ENCODE measurements at regions not wholly inside any gene's neighbourhood (a gene's known extent, or its start where the extent isn't known, plus 50 kb on each side); places are given as distances from the start of the nearest gene placed in this dataset.

DNA sequence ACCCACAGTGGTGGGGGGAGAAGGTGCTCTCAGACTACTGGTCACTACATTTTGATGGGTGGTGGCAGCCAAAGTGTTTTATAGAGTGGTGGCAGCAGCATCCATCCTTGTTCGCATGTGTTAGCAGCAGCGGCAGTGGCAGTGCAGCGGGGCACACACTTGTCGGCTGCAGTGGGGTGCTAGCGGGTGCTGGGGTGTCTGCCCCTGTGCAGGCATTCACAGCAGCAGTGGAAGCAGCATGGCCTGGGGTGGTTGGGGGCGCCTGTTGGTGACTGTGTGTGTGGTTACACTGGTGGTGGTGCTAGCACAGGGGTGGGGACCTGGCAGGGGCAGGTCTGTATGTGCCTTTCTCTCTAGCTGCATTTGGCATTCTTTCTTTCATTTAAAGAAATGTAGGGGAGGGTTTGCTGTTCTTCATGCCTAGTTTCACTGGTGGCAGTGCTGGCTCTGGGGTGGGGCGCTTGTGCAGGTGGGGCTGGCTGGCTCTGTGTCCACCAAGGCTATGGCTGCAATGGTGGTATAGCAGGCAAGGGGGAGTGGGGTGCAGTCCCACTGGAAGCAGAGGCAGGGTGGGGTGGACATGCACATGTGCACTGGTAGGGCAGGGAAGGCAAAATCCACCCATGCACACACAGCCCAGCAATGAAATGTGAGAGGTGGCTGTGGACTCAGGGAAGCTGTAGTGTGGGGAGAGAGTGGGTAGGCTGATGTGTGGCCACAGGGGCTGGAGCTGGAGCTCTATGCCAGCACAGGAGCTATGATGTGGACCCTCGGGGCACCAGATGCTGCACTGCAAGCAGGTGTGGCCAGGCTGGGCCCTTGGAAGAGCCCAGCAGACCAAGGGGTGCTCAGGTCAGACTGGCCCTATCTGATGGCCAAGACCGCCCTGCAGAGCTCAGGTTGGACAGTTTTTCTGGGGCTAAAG, 173.3 kb downstream of the PRDM13 start:
- Histone ChIP-seq H2BK5ac (ENCODE audit: low read length) (no peak overlapping the region), H4K5ac (ENCODE audit: low read length) (no peak overlapping the region), H3K36me3 (ENCODE audit: control insufficient read depth, insufficient read depth, low read length) (no peaks in the 10 kb centered on the region), H3K56ac (ENCODE audit: low read length) (no peak overlapping the region), H3K9ac (ENCODE audit: low read length) (no peak overlapping the region), H3K4me2 (ENCODE audit: low read length) (no peak overlapping the region), H3K79me2 (ENCODE audit: control insufficient read depth, insufficient read depth, low read length) (no peaks in the 10 kb centered on the region), H3K4ac (ENCODE audit: low read depth, low read length) (no peak overlapping the region), H3K18ac (ENCODE audit: low read length) (no peak overlapping the region), H2BK120ac (ENCODE audit: low read depth, low read length) (no peak overlapping the region), H3K79me1 (ENCODE audit: low read length) (no peaks in the 10 kb centered on the region), H3K4me1 (ENCODE audit: control insufficient read depth, low read depth, low read length) (no peaks in the 10 kb centered on the region), H2BK15ac (replicated peaks; ENCODE audit: low read depth) (no peak overlapping the region), H3K27ac (ENCODE audit: low read depth, low read length) (no peak overlapping the region), H3K4me3 (ENCODE audit: low read length) (no peak overlapping the region), H3K23ac (ENCODE audit: low read length) (no peak overlapping the region), H2AK5ac (ENCODE audit: low read length) (no peak overlapping the region), H3K27me3 (ENCODE audit: insufficient read depth, low read length, poor library complexity) (no peaks in the 10 kb centered on the region), H4K8ac (ENCODE audit: low read depth, low read length) (no peak overlapping the region)
- DNase-seq, result no peak
- WGBS (ENCODE audit: extremely low coverage, insufficient coverage, low lambda C conversion rate), result no CpG with 5 or more reads among the region's 9 CpGs

DNA sequence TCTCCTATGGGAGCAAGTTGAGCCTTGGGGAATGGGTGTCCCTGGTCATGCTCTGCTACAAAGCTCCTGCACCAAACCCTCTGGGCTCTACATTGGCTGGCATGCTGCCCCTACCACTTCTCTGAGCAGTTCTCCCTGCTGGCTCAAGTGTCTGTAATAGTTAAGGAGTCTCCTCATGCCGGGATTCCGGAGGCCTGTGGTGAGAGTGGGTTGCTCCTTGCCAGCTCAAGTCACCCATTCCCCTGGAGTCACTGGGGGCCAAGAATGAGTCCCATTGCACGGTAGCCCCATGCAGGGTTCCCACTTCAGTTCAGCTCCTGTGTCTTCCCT, 173.9 kb downstream of the PRDM13 start:
- Histone ChIP-seq H4K8ac (ENCODE audit: low read depth, low read length) (no peak overlapping the region), H3K79me1 (ENCODE audit: low read length) (no peaks in the 10 kb centered on the region), H3K9ac (ENCODE audit: low read length) (no peak overlapping the region), H2BK5ac (ENCODE audit: low read length) (no peak overlapping the region), H3K23ac (ENCODE audit: low read length) (no peak overlapping the region), H3K27me3 (ENCODE audit: insufficient read depth, low read length, poor library complexity) (no peaks in the 10 kb centered on the region), H3K4me3 (ENCODE audit: low read length) (no peak overlapping the region), H3K4me1 (ENCODE audit: control insufficient read depth, low read depth, low read length) (no peaks in the 10 kb centered on the region), H3K4ac (ENCODE audit: low read depth, low read length) (no peak overlapping the region), H3K79me2 (ENCODE audit: control insufficient read depth, insufficient read depth, low read length) (no peaks in the 10 kb centered on the region), H2BK15ac (replicated peaks; ENCODE audit: low read depth) (no peak overlapping the region), H2AK5ac (ENCODE audit: low read length) (no peak overlapping the region), H3K36me3 (ENCODE audit: control insufficient read depth, insufficient read depth, low read length) (no peaks in the 10 kb centered on the region), H3K18ac (ENCODE audit: low read length) (no peak overlapping the region), H4K5ac (ENCODE audit: low read length) (no peak overlapping the region), H3K56ac (ENCODE audit: low read length) (no peak overlapping the region), H2BK120ac (ENCODE audit: low read depth, low read length) (no peak overlapping the region), H3K4me2 (ENCODE audit: low read length) (no peak overlapping the region), H3K27ac (ENCODE audit: low read depth, low read length) (no peak overlapping the region)
- no CpG with 5 or more reads among the region's 3 CpGs for WGBS (ENCODE audit: extremely low coverage, insufficient coverage, low lambda C conversion rate)
- DNase-seq, result no peak

DNA sequence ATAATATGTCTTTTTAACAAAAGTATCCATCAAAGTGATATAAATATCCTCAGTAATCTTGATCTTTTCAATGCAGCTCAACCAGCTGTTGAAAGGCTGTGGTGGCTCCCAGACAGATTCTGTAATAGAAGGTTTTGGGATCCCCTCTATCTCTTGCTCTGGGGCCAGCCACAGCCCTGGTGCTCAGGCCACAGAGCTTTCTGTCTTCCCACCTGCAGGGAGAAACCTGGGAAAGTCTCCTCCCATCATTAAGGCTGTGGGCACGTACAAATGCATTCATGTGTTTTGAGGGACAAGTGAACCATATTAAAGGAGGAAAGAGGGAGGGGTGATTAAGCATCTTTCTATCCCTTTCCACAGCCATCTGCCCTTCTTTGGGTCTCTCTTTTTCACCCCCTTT, 183.1 kb downstream of the PRDM13 start:
- H2BK5ac ChIP-seq (ENCODE audit: low read length), result no peak overlapping the region
- WGBS (ENCODE audit: extremely low coverage, insufficient coverage, low lambda C conversion rate), result no CpG with 5 or more reads among the region's 1 CpG

DNA sequence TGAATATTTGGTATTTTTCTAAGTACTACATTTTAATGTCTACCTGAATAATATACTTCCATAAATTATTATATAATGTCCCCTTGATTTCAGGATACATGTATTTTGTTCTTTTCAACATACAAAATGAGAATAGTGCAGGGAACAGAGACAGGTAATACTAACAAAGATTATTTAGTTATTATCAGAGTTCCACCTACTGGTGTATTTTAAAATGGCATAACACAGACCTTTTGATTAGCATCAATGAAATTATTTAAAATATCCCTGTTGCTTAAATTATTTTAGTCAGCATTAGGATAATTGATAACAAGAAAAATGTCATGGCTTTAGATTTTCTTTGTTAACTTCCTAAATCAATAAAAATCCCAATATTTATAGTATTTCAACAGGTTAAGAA, 184.0 kb downstream of the PRDM13 start:
- H2BK5ac ChIP-seq (ENCODE audit: low read length), result no peak overlapping the region
- no peak overlapping the region for H3K56ac ChIP-seq (ENCODE audit: low read length)
- no peak overlapping the region for H2BK120ac ChIP-seq (ENCODE audit: low read depth, low read length)
- H2BK15ac ChIP-seq (replicated peaks; ENCODE audit: low read depth), result no peak overlapping the region
- no peaks in the 10 kb centered on the region for H3K79me2 ChIP-seq (ENCODE audit: control insufficient read depth, insufficient read depth, low read length)
- H3K27me3 ChIP-seq (ENCODE audit: insufficient read depth, low read length, poor library complexity), result no peaks in the 10 kb centered on the region
- H3K4me3 ChIP-seq (ENCODE audit: low read length), result no peak overlapping the region
- H3K27ac ChIP-seq (ENCODE audit: low read depth, low read length), result no peak overlapping the region
- no peak overlapping the region for H3K18ac ChIP-seq (ENCODE audit: low read length)
- H3K36me3 ChIP-seq (ENCODE audit: control insufficient read depth, insufficient read depth, low read length), result no peaks in the 10 kb centered on the region
- H2AK5ac ChIP-seq (ENCODE audit: low read length), result no peak overlapping the region
- no peak for DNase-seq
- H4K5ac ChIP-seq (ENCODE audit: low read length), result no peak overlapping the region
- H3K4me2 ChIP-seq (ENCODE audit: low read length), result no peak overlapping the region
- no peak overlapping the region for H3K4ac ChIP-seq (ENCODE audit: low read depth, low read length)
- no peaks in the 10 kb centered on the region for H3K79me1 ChIP-seq (ENCODE audit: low read length)
- H4K8ac ChIP-seq (ENCODE audit: low read depth, low read length), result no peak overlapping the region
- H3K4me1 ChIP-seq (ENCODE audit: control insufficient read depth, low read depth, low read length), result no peaks in the 10 kb centered on the region
- H3K9ac ChIP-seq (ENCODE audit: low read length), result no peak overlapping the region
- H3K23ac ChIP-seq (ENCODE audit: low read length), result no peak overlapping the region

More for the DNA sequence above, 183.1 kb downstream of the PRDM13 start:
- Histone ChIP-seq H3K4me1 (ENCODE audit: control insufficient read depth, low read depth, low read length) (no peaks in the 10 kb centered on the region), H3K27me3 (ENCODE audit: insufficient read depth, low read length, poor library complexity) (no peaks in the 10 kb centered on the region), H3K23ac (ENCODE audit: low read length) (no peak overlapping the region), H2BK120ac (ENCODE audit: low read depth, low read length) (no peak overlapping the region), H3K4me2 (ENCODE audit: low read length) (no peak overlapping the region), H3K79me1 (ENCODE audit: low read length) (no peaks in the 10 kb centered on the region), H2AK5ac (ENCODE audit: low read length) (no peak overlapping the region), H3K4ac (ENCODE audit: low read depth, low read length) (no peak overlapping the region), H3K36me3 (ENCODE audit: control insufficient read depth, insufficient read depth, low read length) (no peaks in the 10 kb centered on the region), H3K56ac (ENCODE audit: low read length) (no peak overlapping the region), H3K9ac (ENCODE audit: low read length) (no peak overlapping the region), H2BK15ac (replicated peaks; ENCODE audit: low read depth) (no peak overlapping the region), H3K4me3 (ENCODE audit: low read length) (no peak overlapping the region), H3K18ac (ENCODE audit: low read length) (no peak overlapping the region), H4K5ac (ENCODE audit: low read length) (no peak overlapping the region), H3K79me2 (ENCODE audit: control insufficient read depth, insufficient read depth, low read length) (no peaks in the 10 kb centered on the region), H4K8ac (ENCODE audit: low read depth, low read length) (no peak overlapping the region), H3K27ac (ENCODE audit: low read depth, low read length) (no peak overlapping the region)
- no peak for DNase-seq

DNA sequence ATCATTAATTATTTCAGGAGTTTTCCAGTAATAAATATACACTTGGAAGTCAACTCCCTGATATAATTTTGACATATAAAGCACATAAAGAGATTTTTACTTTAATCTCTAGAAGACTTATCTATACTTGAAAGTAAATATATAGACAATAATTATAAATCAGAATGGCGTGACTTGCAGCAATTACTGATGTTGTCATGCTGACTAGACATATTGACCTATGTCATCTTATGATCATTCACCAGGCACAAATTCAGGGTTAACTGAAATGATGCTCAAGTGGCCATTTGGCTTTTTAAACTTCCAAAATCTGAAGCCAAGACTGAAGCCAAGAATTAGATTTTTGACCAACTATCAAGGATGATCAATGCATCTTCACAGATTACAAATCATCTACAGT, 192.2 kb downstream of the MCHR2 start:
- DNase-seq, result no peak
- H3K9ac ChIP-seq (ENCODE audit: low read length), result no peak overlapping the region
- H3K27ac ChIP-seq (ENCODE audit: low read depth, low read length), result no peak overlapping the region
- H3K36me3 ChIP-seq (ENCODE audit: control insufficient read depth, insufficient read depth, low read length), result no peaks in the 10 kb centered on the region
- H3K4ac ChIP-seq (ENCODE audit: low read depth, low read length), result no peak overlapping the region
- H2BK15ac ChIP-seq (replicated peaks; ENCODE audit: low read depth), result no peak overlapping the region
- no peak overlapping the region for H3K18ac ChIP-seq (ENCODE audit: low read length)
- H3K4me3 ChIP-seq (ENCODE audit: low read length), result no peak overlapping the region
- no peaks in the 10 kb centered on the region for H3K27me3 ChIP-seq (ENCODE audit: insufficient read depth, low read length, poor library complexity)
- no peak overlapping the region for H2BK5ac ChIP-seq (ENCODE audit: low read length)
- no peaks in the 10 kb centered on the region for H3K79me1 ChIP-seq (ENCODE audit: low read length)
- H3K4me2 ChIP-seq (ENCODE audit: low read length), result no peak overlapping the region
- no peak overlapping the region for H4K5ac ChIP-seq (ENCODE audit: low read length)
- WGBS (ENCODE audit: extremely low coverage, insufficient coverage, low lambda C conversion rate), result no CpG with 5 or more reads among the region's 1 CpG
- H3K56ac ChIP-seq (ENCODE audit: low read length), result no peak overlapping the region
- no peaks in the 10 kb centered on the region for H3K79me2 ChIP-seq (ENCODE audit: control insufficient read depth, insufficient read depth, low read length)
- H4K8ac ChIP-seq (ENCODE audit: low read depth, low read length), result no peak overlapping the region
- H2AK5ac ChIP-seq (ENCODE audit: low read length), result no peak overlapping the region
- no peak overlapping the region for H2BK120ac ChIP-seq (ENCODE audit: low read depth, low read length)
- no peaks in the 10 kb centered on the region for H3K4me1 ChIP-seq (ENCODE audit: control insufficient read depth, low read depth, low read length)
- H3K23ac ChIP-seq (ENCODE audit: low read length), result no peak overlapping the region

All from mesendoderm (in vitro differentiated cells).